ENCODE measurements at regions not wholly inside any gene's neighbourhood (a gene's known extent, or its start where the extent isn't known, plus 50 kb on each side); places are given as distances from the start of the nearest gene placed in this dataset.
"Not testable (repeated sequence)": the region's sequence is repeated elsewhere in the genome, so short reads cannot be mapped to it uniquely, and the experiment has no call there.

- no peaks in the 10 kb centered on the region for H3K4me1 ChIP-seq (ENCODE audit: low read depth)
- no peaks in the 10 kb centered on the region for H3K36me3 ChIP-seq
- no peaks in the 10 kb centered on the region for H3K27me3 ChIP-seq
- DNase-seq (ENCODE audit: low read depth in 1 of 2, low spot score in 1 of 2) = no peak
- no peaks in the 10 kb centered on the region for H3K9me3 ChIP-seq (ENCODE audit: low read depth)
- H3K4me3 ChIP-seq = no peak overlapping the region
- TF ChIP-seq CTCF (IDR thresholded peaks at IDR 0.05; ENCODE audit: low read depth, low read length) = no peak
- no peak overlapping the region for H3K27ac ChIP-seq
These were observed 570.6 kb downstream of the RIT2 start for GRCh38 chr18:42544901-42545300.

- Histone ChIP-seq H3K27ac (no peak overlapping the region), H3K9me3 (ENCODE audit: low read depth) (no peaks in the 10 kb centered on the region), H3K27me3 (no peaks in the 10 kb centered on the region), H3K4me3 (no peak overlapping the region), H3K36me3 (no peaks in the 10 kb centered on the region), H3K4me1 (ENCODE audit: low read depth) (no peaks in the 10 kb centered on the region)
- TF ChIP-seq CTCF (IDR thresholded peaks at IDR 0.05; ENCODE audit: low read depth, low read length) = no peak
- peak in 1 of 2 donors; percentile 21 for DNase-seq (ENCODE audit: low read depth in 1 of 2, low spot score in 1 of 2)
These were observed 569.7 kb downstream of the RIT2 start for GRCh38 chr18:42545825-42546224.

DNA sequence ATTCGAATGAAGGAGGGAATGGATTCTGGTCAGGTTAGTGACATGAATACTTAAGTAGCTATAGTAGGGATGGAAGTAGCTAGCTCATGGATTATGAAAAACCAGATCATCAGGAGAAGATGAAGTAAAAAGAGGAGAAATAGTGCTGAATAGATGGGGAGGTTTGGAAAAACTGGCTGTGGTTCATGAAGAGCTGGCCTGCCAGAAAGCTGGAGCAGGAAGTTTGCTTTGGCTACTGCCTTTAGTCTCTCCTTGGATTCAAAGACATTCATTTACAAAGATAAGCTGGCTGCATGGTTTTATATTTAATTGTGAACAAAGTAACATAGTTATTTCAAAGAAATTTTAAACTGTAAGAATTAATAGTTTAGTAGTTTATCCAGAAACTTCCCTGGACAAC is 567.0 kb downstream of the RIT2 start:
- H3K36me3 ChIP-seq = no peaks in the 10 kb centered on the region
- no peak overlapping the region for H3K4me3 ChIP-seq
- peak in 1 of 2 donors; percentile 13 for DNase-seq (ENCODE audit: low read depth in 1 of 2, low spot score in 1 of 2)
- no peaks in the 10 kb centered on the region for H3K9me3 ChIP-seq (ENCODE audit: low read depth)
- no peaks in the 10 kb centered on the region for H3K4me1 ChIP-seq (ENCODE audit: low read depth)
- no peak overlapping the region for H3K27ac ChIP-seq
- no peak for TF ChIP-seq CTCF (IDR thresholded peaks at IDR 0.05; ENCODE audit: low read depth, low read length)
- H3K27me3 ChIP-seq = no peaks in the 10 kb centered on the region

GRCh38 chr18:42549596-42549995 is 565.9 kb downstream of the RIT2 start:
- H3K27me3 ChIP-seq = no peaks in the 10 kb centered on the region
- no peaks in the 10 kb centered on the region for H3K36me3 ChIP-seq
- no peak overlapping the region for H3K4me3 ChIP-seq
- H3K9me3 ChIP-seq (ENCODE audit: low read depth) = no peaks in the 10 kb centered on the region
- no peak for DNase-seq (ENCODE audit: low read depth in 1 of 2, low spot score in 1 of 2)
- no peak overlapping the region for H3K27ac ChIP-seq
- TF ChIP-seq CTCF (IDR thresholded peaks at IDR 0.05; ENCODE audit: low read depth, low read length) = no peak
- H3K4me1 ChIP-seq (ENCODE audit: low read depth) = no peaks in the 10 kb centered on the region

- H3K27me3 ChIP-seq; H3K9me3 ChIP-seq (ENCODE audit: low read depth); H3K27ac ChIP-seq; H3K4me3 ChIP-seq; DNase-seq (ENCODE audit: low read depth in 1 of 2, low spot score in 1 of 2); H3K4me1 ChIP-seq (ENCODE audit: low read depth); H3K36me3 ChIP-seq: not testable (repeated sequence)
These were observed 562.9 kb downstream of the RIT2 start for GRCh38 chr18:42552559-42552958.

- H3K27ac ChIP-seq = no peak overlapping the region
- no peak for TF ChIP-seq CTCF (IDR thresholded peaks at IDR 0.05; ENCODE audit: low read depth, low read length)
- peaks cover 3% of the 10 kb centered on the region for H3K27me3 ChIP-seq
These were observed 556.3 kb downstream of the RIT2 start for GRCh38 chr18:42559069-42559690.

More at GRCh38 chr18:42559069-42559690, 556.3 kb downstream of the RIT2 start:
- Histone ChIP-seq H3K36me3 (no peaks in the 10 kb centered on the region), H3K4me1 (ENCODE audit: low read depth) (no peaks in the 10 kb centered on the region), H3K9me3 (ENCODE audit: low read depth) (no peaks in the 10 kb centered on the region), H3K4me3 (no peak overlapping the region)
- DNase-seq (ENCODE audit: low read depth in 1 of 2, low spot score in 1 of 2) = peak in 1 of 2 donors; percentile 3

All from cardiac muscle cell (in vitro differentiated cells and primary cell).